Astrocyte of the spinal cord (primary cell): ENCODE measurements at regions not wholly inside any gene's neighbourhood (a gene's known extent, or its start where the extent isn't known, plus 50 kb on each side); places are given as distances from the start of the nearest gene placed in this dataset.
A peak's percentile ranks its signal among the peaks of the same experiment; 100 is the strongest.

ENCODE experiments used
- DNase-seq: peaks from one replicate; pipeline ENCODE4 v3.0.0; 2011; ENCODE audit warnings: low read depth, low spot score
- H3K4me3 ChIP-seq: 2 replicates; pipeline ENCODE4 v1.5.1; 2011; ENCODE audit warnings: low read depth, mild to moderate bottlenecking, low read length, moderate library complexity
- in situ Hi-C: cut with HindIII; loops from 2 replicates; pipeline ENCODE4 v1.10.0; 2017; ENCODE audit warnings: low sequenced_read_pairs
- TF ChIP-seq, protein P1 (sequence below): IDR thresholded peaks from 2 replicates; pipeline ENCODE4 v1.5.1; 2012; ENCODE audit warnings: low read depth, mild to moderate bottlenecking, low read length, inconsistent platforms

DNA sequence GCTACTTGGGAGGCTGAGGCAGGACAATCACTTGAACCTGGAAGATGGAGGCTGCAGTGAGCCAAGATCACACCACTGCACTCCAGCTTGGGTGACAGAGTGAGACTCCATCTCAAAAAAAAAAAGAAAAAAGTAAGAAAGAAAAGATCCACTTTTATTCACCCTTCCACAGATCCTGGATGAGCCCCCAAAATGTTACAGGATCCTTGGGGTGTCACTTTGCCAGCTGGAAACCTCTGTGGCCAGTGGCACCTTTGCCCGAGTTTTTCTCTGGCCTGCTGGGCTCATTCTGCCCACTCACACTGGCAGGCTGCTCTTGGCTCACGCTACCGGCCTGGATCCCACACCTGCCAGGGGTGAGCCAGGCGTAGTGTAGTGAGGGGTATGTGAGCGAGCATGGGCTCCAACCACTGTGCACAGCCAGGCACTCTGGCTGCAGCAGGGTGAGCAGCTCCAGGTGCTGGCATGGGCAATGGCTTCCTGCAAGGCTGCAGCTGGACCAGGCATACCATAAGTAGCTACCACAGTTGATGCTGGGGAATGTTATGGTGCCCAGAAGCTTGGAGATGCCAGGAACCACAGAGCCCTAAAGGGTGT, 57.8 kb upstream of the C15orf39 start:
- TF ChIP-seq, protein P1, sequence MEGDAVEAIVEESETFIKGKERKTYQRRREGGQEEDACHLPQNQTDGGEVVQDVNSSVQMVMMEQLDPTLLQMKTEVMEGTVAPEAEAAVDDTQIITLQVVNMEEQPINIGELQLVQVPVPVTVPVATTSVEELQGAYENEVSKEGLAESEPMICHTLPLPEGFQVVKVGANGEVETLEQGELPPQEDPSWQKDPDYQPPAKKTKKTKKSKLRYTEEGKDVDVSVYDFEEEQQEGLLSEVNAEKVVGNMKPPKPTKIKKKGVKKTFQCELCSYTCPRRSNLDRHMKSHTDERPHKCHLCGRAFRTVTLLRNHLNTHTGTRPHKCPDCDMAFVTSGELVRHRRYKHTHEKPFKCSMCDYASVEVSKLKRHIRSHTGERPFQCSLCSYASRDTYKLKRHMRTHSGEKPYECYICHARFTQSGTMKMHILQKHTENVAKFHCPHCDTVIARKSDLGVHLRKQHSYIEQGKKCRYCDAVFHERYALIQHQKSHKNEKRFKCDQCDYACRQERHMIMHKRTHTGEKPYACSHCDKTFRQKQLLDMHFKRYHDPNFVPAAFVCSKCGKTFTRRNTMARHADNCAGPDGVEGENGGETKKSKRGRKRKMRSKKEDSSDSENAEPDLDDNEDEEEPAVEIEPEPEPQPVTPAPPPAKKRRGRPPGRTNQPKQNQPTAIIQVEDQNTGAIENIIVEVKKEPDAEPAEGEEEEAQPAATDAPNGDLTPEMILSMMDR = no peak
- in situ Hi-C loops = no loop called here
- no peak for DNase-seq
- H3K4me3 ChIP-seq = no peak overlapping the region

DNA sequence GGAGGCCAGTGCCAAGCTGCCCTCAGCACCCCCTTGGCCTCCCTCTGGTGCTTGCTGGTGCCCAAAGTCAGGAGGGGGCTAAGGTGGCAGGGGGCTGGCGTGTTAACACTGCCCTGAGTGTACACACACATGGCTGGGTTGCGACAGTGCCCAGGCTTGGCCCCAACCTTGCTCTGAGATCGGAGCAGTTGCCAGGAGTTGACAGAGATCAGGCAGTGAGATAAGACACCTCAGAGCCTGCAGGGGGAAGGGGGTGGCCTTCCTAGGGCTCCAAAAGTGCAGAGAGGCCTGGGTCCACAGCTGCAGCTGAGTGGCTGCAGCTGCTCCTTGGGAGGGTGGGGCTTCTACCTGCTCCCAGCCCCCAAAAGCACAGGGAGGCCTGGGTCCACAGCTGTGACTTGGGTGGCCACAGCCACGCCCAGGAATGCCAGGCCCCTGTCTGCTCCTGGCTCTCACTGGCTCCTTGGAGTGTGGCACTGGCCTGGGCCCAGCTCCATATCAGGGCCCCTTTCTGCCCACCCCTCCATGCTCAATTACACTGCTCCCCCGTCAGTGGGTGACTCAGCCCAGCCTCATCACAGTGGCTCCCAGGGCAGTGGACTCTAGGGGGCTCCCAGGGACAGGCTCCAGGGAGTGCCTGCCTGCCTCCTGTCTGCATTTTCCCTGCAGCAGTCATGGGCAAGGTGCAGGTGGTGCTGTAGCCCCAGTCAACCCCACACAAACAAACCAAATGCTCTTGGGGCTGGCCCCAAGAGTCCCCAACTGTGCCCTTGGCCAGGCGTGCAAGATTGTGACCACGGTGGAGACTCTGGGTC, 56.4 kb upstream of the C15orf39 start:
- in situ Hi-C loops = no loop called here
- TF ChIP-seq, protein P1 = no peak
- no peak for DNase-seq
- H3K4me3 ChIP-seq = no peak overlapping the region

DNA sequence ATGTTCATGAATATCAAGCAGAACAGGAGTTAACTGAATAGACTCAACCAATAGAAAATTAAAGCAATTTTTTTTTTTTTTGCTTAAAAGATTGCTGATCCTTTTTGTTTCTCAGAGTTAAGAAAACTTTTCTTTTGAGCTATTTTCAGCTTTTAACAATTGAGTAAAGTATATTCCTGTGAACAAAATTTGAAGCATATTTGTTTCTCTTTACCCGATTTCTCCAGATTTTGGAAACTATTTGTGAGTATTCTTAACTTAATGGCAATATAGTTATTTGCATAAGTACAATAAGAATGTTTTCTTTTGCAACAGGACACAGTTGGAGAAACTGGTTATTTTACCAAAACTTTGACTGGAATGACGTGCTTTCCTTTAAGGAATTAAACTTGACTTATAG, 53.4 kb upstream of the C15orf39 start:
- no peak for DNase-seq
- in situ Hi-C loops = no loop called here
- H3K4me3 ChIP-seq = no peak overlapping the region
- TF ChIP-seq, protein P1 = no peak

DNA sequence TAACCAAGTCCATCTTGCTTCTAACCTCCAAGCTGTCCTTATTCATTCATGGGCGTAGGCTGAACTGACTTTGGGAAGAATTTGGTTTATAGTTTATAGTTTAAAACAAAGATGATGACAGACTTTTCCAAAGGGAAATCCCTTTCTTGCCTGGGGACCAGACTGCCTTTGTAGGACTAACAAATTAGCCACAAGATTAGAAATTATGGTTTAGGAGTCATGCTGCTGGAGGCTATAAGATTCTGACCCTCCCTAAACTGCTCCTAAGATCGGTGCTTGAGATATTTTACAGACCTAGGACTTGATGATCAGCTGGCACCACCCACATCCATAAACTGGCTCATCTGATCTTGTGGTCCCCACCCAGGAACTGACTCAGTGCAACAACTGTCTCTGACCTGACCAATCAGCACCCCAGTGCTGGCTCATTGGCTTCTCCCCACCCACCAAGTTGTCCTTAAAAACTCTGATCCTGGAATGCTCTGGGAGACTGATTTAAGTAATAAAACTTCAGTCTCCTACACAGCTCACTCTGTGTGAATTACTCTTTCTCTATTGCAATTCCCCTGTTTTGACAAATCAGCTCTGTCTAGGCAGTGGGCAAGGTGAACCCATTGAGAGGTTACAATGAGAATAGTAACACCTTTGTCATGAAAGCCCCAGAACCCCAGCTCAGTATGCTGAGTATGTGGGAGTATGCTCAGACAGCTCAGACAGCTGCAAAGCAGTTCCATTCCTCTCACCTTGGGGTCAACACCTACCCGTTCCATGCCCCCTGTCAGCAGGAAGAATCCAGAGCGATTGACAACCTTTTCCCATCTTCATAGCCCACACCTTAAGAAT, 51.6 kb upstream of the C15orf39 start:
- DNase-seq = peak; percentile 26
- no peak overlapping the region for H3K4me3 ChIP-seq
- TF ChIP-seq, protein P1 = no peak
- in situ Hi-C loops = no loop called here

DNA sequence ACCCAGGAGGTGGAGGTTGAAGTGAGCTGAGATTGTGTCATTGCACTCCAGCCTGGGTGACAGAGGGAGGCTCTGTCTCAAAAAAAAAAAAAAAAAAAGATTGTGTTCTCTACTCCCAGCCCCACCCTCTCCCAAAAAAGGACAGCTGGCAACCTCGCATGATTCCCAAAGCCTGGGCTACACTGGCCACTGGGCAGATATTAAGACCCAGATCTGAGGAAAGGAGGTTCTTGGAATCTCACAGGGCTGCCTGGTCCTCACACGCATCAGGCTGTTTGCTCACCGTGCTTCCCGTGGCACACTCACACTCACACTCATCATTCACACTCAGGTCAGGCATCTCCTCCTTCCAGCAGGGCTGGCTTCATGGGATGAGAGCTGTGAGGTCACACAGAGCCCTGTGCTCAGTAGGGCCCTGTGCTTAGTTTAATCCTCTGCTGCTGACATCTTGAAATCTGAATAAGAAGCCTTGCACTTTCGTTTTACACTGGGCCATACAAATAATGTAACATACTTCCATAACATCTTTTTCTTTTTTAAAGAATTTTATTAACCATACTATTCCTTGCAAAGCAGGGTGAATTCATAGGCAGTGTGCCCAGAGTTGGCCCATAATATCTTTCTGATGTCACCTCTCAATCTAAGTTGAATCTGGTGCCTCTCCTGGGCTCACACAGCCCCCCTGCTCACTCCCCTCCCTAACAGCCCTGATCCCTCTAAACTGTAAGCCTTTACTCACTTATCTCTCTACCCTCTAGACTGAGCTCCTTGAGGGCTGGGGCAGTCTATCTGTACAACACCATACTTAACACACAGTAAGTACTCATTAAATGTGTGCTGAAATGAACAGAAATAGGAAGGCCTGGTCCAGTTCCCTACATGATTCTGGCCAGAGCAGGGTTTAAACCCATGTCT, 50.2 kb upstream of the C15orf39 start:
- in situ Hi-C loops = no loop called here
- TF ChIP-seq, protein P1 = no peak
- DNase-seq = no peak
- no peak overlapping the region for H3K4me3 ChIP-seq
